Fibroblast of lung (primary cell): ENCODE measurements at regions not wholly inside any gene's neighbourhood (a gene's known extent, or its start where the extent isn't known, plus 50 kb on each side); places are given as distances from the start of the nearest gene placed in this dataset.
A peak's percentile ranks its signal among the peaks of the same experiment; 100 is the strongest.

Experiments
- DNase-seq, 2 donors: peaks; one replicate each; pipeline versions ENCODE4 v3.0.0 to v3.0.0-alpha.2; 2010; ENCODE audit warnings: low read depth in 2 of 2
- H2AFZ ChIP-seq: 2 replicates; pipeline ENCODE4 v1.5.1; 2012; ENCODE audit warnings: low read length, control low read depth, inconsistent platforms
- H3K27ac ChIP-seq: 2 replicates; pipeline ENCODE4 v1.5.1; 2011; ENCODE audit warnings: low read length, control low read depth; ENCODE audit not compliant: insufficient read depth
- H3K27me3 ChIP-seq: 2 replicates; pipeline ENCODE4 v1.5.1; 2011; ENCODE audit warnings: mild to moderate bottlenecking, low read length; ENCODE audit not compliant: control insufficient read depth, insufficient read depth
- H3K36me3 ChIP-seq: 2 replicates; pipeline ENCODE4 v1.5.1; 2011; ENCODE audit warnings: low read length; ENCODE audit not compliant: control insufficient read depth, insufficient read depth
- H3K4me1 ChIP-seq: 2 replicates; pipeline ENCODE4 v1.5.1; 2011; ENCODE audit warnings: low read length; ENCODE audit not compliant: control insufficient read depth, insufficient read depth; ENCODE audit errors: extremely low read depth
- H3K4me2 ChIP-seq: 2 replicates; pipeline ENCODE4 v1.5.1; 2011; ENCODE audit warnings: low read length, control low read depth; ENCODE audit not compliant: insufficient read depth; ENCODE audit errors: extremely low read depth
- H3K4me3 ChIP-seq, 4 experiments: fragments of 200-600 bp in 1 of 4; sonication (generic) in 1 of 4; replicated peaks in 1 of 4; 2 replicates each; pipeline ENCODE4 v1.5.1; 2011 to 2016; ENCODE audit warnings: low read length in 4 of 4, low read depth in 3 of 4, mild to moderate bottlenecking in 3 of 4, control low read depth in 2 of 4, inconsistent platforms in 1 of 4, mixed read lengths in 1 of 4; ENCODE audit not compliant: insufficient read depth in 1 of 4; ENCODE audit errors: control extremely low read depth in 1 of 4
- H3K79me2 ChIP-seq: 2 replicates; pipeline ENCODE4 v1.5.1; 2012; ENCODE audit warnings: mild to moderate bottlenecking, low read length, inconsistent platforms; ENCODE audit not compliant: control insufficient read depth, insufficient read depth
- H3K9ac ChIP-seq: 2 replicates; pipeline ENCODE4 v1.5.1; 2011; ENCODE audit warnings: mild to moderate bottlenecking, low read length, control low read depth; ENCODE audit not compliant: insufficient read depth
- H3K9me3 ChIP-seq: 2 replicates; pipeline ENCODE4 v1.5.1; 2012; ENCODE audit warnings: low read depth, low read length; ENCODE audit not compliant: control insufficient read depth, insufficient read depth
- H4K20me1 ChIP-seq: 2 replicates; pipeline ENCODE4 v1.5.1; 2011; ENCODE audit warnings: low read length; ENCODE audit not compliant: control insufficient read depth, insufficient read depth; ENCODE audit errors: extremely low read depth
- CTCF ChIP-seq, 2 donors: IDR thresholded peaks in 1 of 2; conservative IDR thresholded peaks in 1 of 2; 1 replicate in 1 of 2; 2 replicates in 1 of 2; pipeline ENCODE4 v1.5.1; 2011 to 2012; ENCODE audit warnings: low read length in 2 of 2, control low read depth in 1 of 2, inconsistent platforms in 1 of 2, low read depth in 1 of 2, mild to moderate bottlenecking in 1 of 2
- EZH2 ChIP-seq: IDR thresholded peaks from 2 replicates; pipeline ENCODE4 v1.5.1; 2012; ENCODE audit warnings: low read length, control low read depth, mild to moderate bottlenecking; ENCODE audit errors: missing control alignments

- Histone ChIP-seq H4K20me1 (no peaks in the 10 kb centered on the region), H3K27ac (no peak overlapping the region), H3K4me3 (no peak overlapping the region), H3K36me3 (no peaks in the 10 kb centered on the region), H3K4me1 (peaks cover 8% of the 10 kb centered on the region), H3K79me2 (no peaks in the 10 kb centered on the region), H3K4me2 (no peak overlapping the region), H2AFZ (no peak overlapping the region), H3K27me3 (no peaks in the 10 kb centered on the region), H3K9me3 (no peaks in the 10 kb centered on the region), H3K9ac (no peak overlapping the region)
- TF ChIP-seq CTCF (conservative IDR thresholded peaks at IDR 0.05 in 1 of 2, IDR thresholded peaks at IDR 0.05 in 1 of 2; ENCODE audit: low read depth in 1 of 2, low read length in 2 of 2) (no peak), EZH2 (no peak)
- peak; percentile 6 to 23 for DNase-seq
These were observed 64.9 kb upstream of the BTBD3 start for GRCh38 chr20:11852811-11853210.

DNA sequence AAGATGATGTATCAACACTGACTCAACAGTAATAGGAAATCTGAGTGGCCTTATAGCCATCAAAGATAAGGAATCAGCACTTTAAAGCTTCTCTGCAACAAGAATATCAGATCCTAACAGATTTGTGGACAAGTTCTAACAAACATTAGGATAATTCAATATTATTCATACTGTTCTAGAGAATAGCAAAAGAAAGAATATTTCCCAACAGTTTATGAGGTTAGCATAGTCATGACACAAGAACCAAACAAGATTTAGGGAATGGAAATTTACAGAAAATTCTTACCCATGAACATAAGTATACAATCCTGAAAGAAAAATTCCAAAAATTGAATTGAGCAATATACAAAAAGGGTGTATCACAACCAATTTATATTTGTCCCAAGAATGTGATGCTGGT lies 64.3 kb upstream of the BTBD3 start:
- Histone ChIP-seq H3K36me3 (no peaks in the 10 kb centered on the region), H3K79me2 (no peaks in the 10 kb centered on the region), H2AFZ (no peak overlapping the region), H3K4me1 (peaks cover 8% of the 10 kb centered on the region), H3K4me2 (no peak overlapping the region), H3K9me3 (no peaks in the 10 kb centered on the region), H3K4me3 (no peak overlapping the region), H4K20me1 (no peaks in the 10 kb centered on the region), H3K9ac (no peak overlapping the region), H3K27me3 (no peaks in the 10 kb centered on the region), H3K27ac (no peak overlapping the region)
- DNase-seq: no peak
- TF ChIP-seq CTCF (conservative IDR thresholded peaks at IDR 0.05 in 1 of 2, IDR thresholded peaks at IDR 0.05 in 1 of 2; ENCODE audit: low read depth in 1 of 2, low read length in 2 of 2) (no peak), EZH2 (no peak)

DNA sequence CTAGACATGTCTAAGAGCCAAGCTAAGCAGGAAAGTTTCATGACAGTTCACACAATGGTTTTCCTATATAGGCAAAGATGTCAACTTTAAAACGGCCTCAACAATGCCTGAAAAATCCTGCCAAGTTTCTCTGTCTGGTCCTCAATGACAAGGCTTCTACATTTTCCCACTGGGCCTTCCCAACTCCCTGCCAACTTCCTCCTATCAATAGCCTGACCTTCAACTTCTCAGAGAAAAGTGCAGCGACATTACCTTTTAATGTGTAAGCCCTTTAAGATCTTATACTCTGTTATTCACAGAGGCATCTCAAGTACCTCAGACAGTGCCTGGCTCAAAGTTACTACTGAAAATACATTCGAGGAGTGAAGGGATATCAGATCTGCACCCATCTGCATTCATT lies 56.2 kb upstream of the BTBD3 start:
- Histone ChIP-seq H3K9me3 (no peaks in the 10 kb centered on the region), H3K36me3 (no peaks in the 10 kb centered on the region), H3K9ac (no peak overlapping the region), H3K27me3 (no peaks in the 10 kb centered on the region), H3K4me3 (no peak overlapping the region), H3K4me2 (no peak overlapping the region), H3K79me2 (no peaks in the 10 kb centered on the region), H4K20me1 (no peaks in the 10 kb centered on the region), H2AFZ (no peak overlapping the region), H3K4me1 (no peaks in the 10 kb centered on the region), H3K27ac (no peak overlapping the region)
- no peak for DNase-seq
- TF ChIP-seq CTCF (conservative IDR thresholded peaks at IDR 0.05 in 1 of 2, IDR thresholded peaks at IDR 0.05 in 1 of 2; ENCODE audit: low read depth in 1 of 2, low read length in 2 of 2): no peak
- no peak for TF ChIP-seq EZH2
